Umbilical cord (tissue), 1 donor: ENCODE measurements at regions not wholly inside any gene's neighbourhood (a gene's known extent, or its start where the extent isn't known, plus 50 kb on each side); places are given as distances from the start of the nearest gene placed in this dataset.
A peak's percentile ranks its signal among the peaks of the same experiment; 100 is the strongest.
"Not testable (repeated sequence)": the region's sequence is repeated elsewhere in the genome, so short reads cannot be mapped to it uniquely, and the experiment has no call there.

ENCODE experiments used
- DNase-seq: peaks from one replicate; pipeline ENCODE4 v3.0.0-alpha.2; 2015; ENCODE audit warnings: low spot score

- DNase-seq: no peak
These were observed 51.9 kb upstream of the LRRK2 start for GRCh38 chr12:40172879-40173278.

DNA sequence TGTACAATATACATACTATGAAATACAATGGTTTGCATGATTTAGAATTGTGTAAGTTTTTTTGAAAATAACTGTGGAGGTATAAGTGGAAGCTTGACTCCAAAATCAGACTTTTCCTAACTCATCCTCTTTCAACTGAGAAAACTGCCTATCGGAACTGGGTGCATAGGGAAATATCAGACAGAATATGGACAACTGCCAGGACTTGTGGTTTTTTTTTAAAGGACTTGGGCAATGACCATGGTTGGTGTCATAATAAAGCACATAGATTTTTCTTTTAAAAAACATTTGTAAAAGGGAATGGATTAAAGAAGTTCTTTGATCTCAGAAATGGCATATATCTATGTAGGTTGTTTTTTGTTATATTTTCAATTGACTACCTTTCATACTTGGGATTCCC lies 53.3 kb upstream of the LRRK2 start:
- DNase-seq: no peak

DNA sequence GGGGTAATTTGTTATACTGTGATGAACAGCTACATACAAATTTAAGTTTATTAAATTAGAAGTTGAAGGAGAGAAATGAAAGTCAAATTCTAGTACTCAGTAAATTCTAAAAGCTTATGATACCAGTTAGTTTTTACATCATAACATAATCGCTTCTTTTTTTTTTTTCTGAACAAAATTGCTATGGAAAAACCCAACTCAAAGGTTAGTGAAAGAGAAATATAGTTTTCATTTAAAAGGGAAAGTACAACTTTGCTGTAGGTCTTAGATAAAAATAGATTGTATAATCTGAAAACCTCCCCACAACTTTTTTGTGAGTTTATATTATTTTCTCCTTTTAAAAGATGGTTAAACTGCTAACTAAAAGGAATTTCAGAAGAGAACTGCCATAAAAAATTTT lies 53.7 kb upstream of the LRRK2 start:
- no peak for DNase-seq

DNA sequence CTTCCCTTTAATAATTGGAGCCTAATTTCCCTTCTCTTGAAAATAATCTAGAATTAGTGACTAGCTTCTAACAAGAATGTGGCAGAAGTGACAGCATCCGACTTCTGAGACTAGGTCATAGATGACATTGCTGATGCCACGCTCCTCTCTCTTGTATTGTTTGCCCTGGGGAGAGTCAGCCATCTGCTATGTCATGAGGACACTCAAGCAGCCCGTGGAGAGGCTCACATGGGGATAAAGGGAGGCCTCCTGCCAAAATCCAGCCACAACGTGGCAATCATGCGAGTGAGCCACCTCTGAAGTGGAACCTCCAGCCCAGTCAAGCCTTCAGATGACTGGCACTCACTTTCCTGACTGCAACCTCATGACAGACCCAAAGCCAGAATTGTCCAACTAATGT lies 54.2 kb upstream of the LRRK2 start:
- no peak for DNase-seq

- DNase-seq: no peak
These were observed 55.9 kb upstream of the LRRK2 start for GRCh38 chr12:40168868-40169267.

DNA sequence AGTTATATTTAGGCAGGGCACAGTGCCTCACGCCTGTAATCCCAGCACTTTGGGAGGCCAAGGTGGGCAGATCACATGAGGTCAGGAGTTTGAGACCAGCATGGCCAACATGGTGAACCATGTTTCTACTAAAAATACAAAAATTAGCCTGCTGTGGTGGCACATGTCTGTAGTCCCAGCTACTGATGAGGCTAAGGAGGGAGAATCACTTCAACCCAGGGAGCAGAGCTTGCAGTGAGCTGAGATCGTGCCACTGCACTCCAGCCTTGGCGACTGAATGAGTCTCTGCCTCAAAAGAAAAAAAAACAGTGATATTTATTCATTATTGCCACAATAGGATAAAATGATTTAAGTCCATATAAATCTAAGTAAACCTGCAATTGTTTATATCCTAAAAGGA lies 56.4 kb upstream of the LRRK2 start:
- not testable (repeated sequence) for DNase-seq

DNA sequence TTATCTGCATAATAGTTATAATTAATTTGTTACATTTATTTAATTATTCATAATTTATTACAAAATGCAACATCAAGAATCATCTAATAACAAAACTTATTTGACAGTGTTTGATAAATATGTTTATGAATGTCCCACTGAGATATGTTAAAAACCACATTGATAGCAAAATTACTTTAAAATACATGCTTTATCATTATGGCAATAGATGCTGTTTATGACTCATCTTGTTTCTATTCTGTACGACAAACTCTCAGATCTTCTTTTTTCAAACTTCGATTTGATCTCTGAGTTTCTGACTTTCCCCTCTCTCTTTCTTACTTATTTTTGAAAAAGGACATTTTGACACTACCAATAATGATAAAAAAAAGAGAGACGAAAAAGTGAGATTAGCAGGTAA lies 56.8 kb upstream of the LRRK2 start:
- no peak for DNase-seq

DNA sequence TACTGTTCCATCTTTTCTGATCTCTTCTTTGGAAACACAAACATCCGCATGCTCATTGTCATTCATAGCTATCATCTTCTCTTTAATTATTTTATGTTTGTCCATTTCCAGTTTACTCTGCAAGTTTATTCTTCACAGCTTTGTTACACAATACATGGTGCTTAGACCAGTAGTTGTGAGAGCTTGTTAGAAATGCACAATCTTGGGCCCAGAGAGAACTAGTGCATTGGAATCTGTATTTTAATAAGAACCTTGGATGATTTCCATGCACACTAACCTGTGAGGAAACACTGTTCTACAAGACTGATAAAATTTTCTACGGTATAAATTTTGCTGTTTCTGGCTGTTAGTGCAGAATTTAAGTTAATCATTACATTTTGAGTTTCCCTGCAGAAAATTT lies 59.3 kb upstream of the SLC2A13 start:
- no peak for DNase-seq

DNA sequence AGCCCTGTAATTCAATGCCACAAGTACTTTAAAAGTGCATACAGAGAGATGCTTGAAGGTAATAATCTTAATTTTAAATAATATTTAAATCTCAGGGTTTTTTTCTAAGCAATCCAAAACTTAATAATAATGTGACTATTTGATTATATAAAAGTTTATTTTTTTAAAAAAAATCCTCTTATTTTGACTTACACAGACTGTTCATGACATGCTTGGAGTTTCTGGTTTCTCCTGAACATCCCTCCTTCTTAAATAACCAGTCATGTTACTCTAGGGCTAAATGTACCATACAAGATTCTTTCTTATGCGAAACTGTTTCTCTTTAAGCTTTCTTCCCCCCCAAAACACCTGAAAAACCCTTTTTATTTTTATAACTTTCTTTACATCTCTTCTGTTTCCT lies 58.2 kb upstream of the SLC2A13 start:
- no peak for DNase-seq

DNA sequence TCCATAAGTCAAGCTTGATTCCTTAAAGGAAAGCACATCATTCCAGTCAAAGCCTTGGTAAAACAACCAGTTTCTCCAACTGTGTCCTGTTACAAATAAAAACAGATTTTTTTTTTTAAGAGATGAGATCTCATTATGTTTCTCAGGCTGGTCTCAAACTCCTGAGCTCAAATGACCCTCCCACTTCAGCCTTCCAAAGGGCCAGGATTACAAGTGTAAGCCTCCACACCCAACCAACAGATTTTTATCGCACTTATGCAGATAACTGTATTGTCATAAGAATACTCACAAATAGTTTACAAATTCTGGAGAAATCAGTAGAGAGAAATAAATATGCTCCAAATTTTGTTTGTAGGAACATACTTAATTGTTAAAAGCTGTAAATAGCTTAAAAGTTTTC lies 56.2 kb upstream of the SLC2A13 start:
- no peak for DNase-seq

- peak; percentile 28 for DNase-seq
These were observed 52.8 kb upstream of the SLC2A13 start for GRCh38 chr12:40158592-40159111.

GRCh38 chr12:40157336-40157735 lies 51.5 kb upstream of the SLC2A13 start:
- no peak for DNase-seq

GRCh38 chr12:40156021-40156764 lies 50.3 kb upstream of the SLC2A13 start:
- DNase-seq: no peak
